HL-60 (cell line): ENCODE measurements at regions not wholly inside any gene's neighbourhood (a gene's known extent, or its start where the extent isn't known, plus 50 kb on each side); places are given as distances from the start of the nearest gene placed in this dataset.
"Not testable (repeated sequence)": the region's sequence is repeated elsewhere in the genome, so short reads cannot be mapped to it uniquely, and the experiment has no call there.

Source experiments
- DNase-seq, 2 experiments: peaks; one replicate each; pipeline ENCODE4 v3.0.0-alpha.2; 2010 to 2020; ENCODE audit warnings: low read depth in 1 of 2, low spot score in 1 of 2
- H3K27ac ChIP-seq: fragments of 250-450 bp; sonication (Bioruptor Pico); replicated peaks from 2 replicates; pipeline ENCODE4 v1.5.1; 2020; ENCODE audit warnings: mild to moderate bottlenecking, moderate library complexity
- H3K27me3 ChIP-seq: fragments of 250-450 bp; sonication (Bioruptor Pico); 2 replicates; pipeline ENCODE4 v1.5.1; 2021; ENCODE audit warnings: mild to moderate bottlenecking, moderate library complexity; ENCODE audit not compliant: insufficient read depth, poor library complexity, severe bottlenecking
- H3K4me3 ChIP-seq: replicated peaks from 2 replicates; pipeline ENCODE4 v1.5.1; 2011; ENCODE audit warnings: mild to moderate bottlenecking, control low read depth, low read length; ENCODE audit not compliant: insufficient read depth
- GABPA ChIP-seq: IDR thresholded peaks from 2 replicates; pipeline ENCODE4 v1.6.1; 2012; ENCODE audit warnings: low read depth
- POLR2AphosphoS5 ChIP-seq: IDR thresholded peaks from 2 replicates; pipeline ENCODE4 v1.6.1; 2012; ENCODE audit warnings: low read depth
- REST ChIP-seq: IDR thresholded peaks from 2 replicates; pipeline ENCODE4 v1.6.1; 2012; ENCODE audit warnings: low read depth; ENCODE audit not compliant: insufficient replicate concordance
- SPI1 ChIP-seq: IDR thresholded peaks from 2 replicates; pipeline ENCODE4 v1.6.1; 2012; ENCODE audit warnings: low read depth, mild to moderate bottlenecking, borderline replicate concordance
- TF ChIP-seq, protein P1 (sequence below): IDR thresholded peaks from one replicate; pipeline ENCODE4 v1.5.1; 2011; ENCODE audit warnings: low read length, control low read depth, inconsistent platforms; ENCODE audit not compliant: insufficient read depth

- Histone ChIP-seq H3K27me3 (no peaks in the 10 kb centered on the region), H3K27ac (no peak overlapping the region), H3K4me3 (no peak overlapping the region)
- TF ChIP-seq POLR2AphosphoS5: no peak
- TF ChIP-seq, protein P1, sequence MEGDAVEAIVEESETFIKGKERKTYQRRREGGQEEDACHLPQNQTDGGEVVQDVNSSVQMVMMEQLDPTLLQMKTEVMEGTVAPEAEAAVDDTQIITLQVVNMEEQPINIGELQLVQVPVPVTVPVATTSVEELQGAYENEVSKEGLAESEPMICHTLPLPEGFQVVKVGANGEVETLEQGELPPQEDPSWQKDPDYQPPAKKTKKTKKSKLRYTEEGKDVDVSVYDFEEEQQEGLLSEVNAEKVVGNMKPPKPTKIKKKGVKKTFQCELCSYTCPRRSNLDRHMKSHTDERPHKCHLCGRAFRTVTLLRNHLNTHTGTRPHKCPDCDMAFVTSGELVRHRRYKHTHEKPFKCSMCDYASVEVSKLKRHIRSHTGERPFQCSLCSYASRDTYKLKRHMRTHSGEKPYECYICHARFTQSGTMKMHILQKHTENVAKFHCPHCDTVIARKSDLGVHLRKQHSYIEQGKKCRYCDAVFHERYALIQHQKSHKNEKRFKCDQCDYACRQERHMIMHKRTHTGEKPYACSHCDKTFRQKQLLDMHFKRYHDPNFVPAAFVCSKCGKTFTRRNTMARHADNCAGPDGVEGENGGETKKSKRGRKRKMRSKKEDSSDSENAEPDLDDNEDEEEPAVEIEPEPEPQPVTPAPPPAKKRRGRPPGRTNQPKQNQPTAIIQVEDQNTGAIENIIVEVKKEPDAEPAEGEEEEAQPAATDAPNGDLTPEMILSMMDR: no peak
- TF ChIP-seq SPI1: no peak
- TF ChIP-seq REST: no peak
- TF ChIP-seq GABPA: no peak
- no peak for DNase-seq
These were observed 245.6 kb downstream of the KLF5 start for GRCh38 chr13:73304442-73304841.

- no peaks in the 10 kb centered on the region for H3K27me3 ChIP-seq
- no peak overlapping the region for H3K27ac ChIP-seq
- TF ChIP-seq GABPA: no peak
- TF ChIP-seq REST: no peak
- TF ChIP-seq SPI1: no peak
- TF ChIP-seq, protein P1: no peak
- no peak for TF ChIP-seq POLR2AphosphoS5
- DNase-seq: no peak
- no peak overlapping the region for H3K4me3 ChIP-seq
These were observed 245.0 kb downstream of the KLF5 start for GRCh38 chr13:73303851-73304250.

GRCh38 chr13:73301622-73302021 lies 242.8 kb downstream of the KLF5 start:
- H3K4me3 ChIP-seq, H3K27me3 ChIP-seq, DNase-seq, H3K27ac ChIP-seq: not testable (repeated sequence)

GRCh38 chr13:73300718-73301425 lies 242.1 kb downstream of the KLF5 start:
- TF ChIP-seq GABPA (no peak), SPI1 (no peak), REST (no peak), POLR2AphosphoS5 (no peak)
- TF ChIP-seq, protein P1: no peak
- Histone ChIP-seq H3K27ac (no peak overlapping the region), H3K27me3 (no peaks in the 10 kb centered on the region), H3K4me3 (no peak overlapping the region)
- DNase-seq: no peak
